Erythroblast (primary cell): ENCODE measurements at regions not wholly inside any gene's neighbourhood (a gene's known extent, or its start where the extent isn't known, plus 50 kb on each side); places are given as distances from the start of the nearest gene placed in this dataset.

ENCODE experiments used
- GATA1 ChIP-seq: IDR thresholded peaks from 2 replicates; pipeline ENCODE4 v1.6.1; 2011; ENCODE audit warnings: low read depth, mild to moderate bottlenecking, control low read depth, low read length, moderate library complexity
- POLR2A ChIP-seq: IDR thresholded peaks from 2 replicates; pipeline ENCODE4 v1.6.1; 2011; ENCODE audit warnings: mild to moderate bottlenecking, low read length

DNA sequence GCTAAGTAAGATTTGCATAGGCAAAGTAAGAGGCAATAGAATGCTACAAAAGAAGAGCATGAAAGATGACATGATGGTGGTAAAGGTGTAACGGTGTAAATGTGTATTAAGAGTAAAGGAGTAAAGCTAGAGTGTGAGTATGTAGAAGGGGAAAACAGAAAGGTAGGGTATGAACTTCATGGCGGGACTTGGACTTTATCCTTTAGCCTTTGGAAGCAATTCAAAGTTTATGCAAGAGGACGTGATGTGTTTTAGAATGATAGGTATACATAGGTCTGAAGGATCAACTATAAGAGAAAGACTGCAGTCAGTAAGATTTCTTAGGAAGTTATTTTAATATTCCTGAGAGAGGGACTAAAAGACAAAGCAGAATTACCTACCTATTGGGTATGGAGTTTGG is 358.0 kb upstream of the FAT3 start:
- TF ChIP-seq POLR2A: no peak
- TF ChIP-seq GATA1: no peak
